HepG2 (cell line): ENCODE measurements at regions not wholly inside any gene's neighbourhood (a gene's known extent, or its start where the extent isn't known, plus 50 kb on each side); places are given as distances from the start of the nearest gene placed in this dataset.

Experiments used
- ATAC-seq: fragments of 200-7000 bp; cut with Tn5 transposase; 3 replicates; pipeline ENCODE4 v1.9.1; 2020; ENCODE audit warnings: mild to moderate bottlenecking, moderate library complexity
- BruUV-seq: library from RNA; stranded (reverse); fragments of 400-500 nt; replicated peaks from 2 replicates; lab custom pipeline; 2021; lab: Mats Ljungman, UMichigan
- CTCF ChIA-PET: fragments of 300-600 bp; formaldehyde crosslinking; extraction: SDS; loops from one replicate; lab custom pipeline; 2021; ENCODE audit warnings: low total read pairs, inconsistent platforms, low intra/inter-chr PET ratio; lab: Yijun Ruan, JAX
- POLR2A ChIA-PET: fragments of 350-600 bp; sonication (Branson Sonifier 250); formaldehyde crosslinking; loops from one replicate; lab custom pipeline; 2020; ENCODE audit warnings: antibody characterized with exemption, inconsistent platforms; lab: Yijun Ruan, JAX
- DNase-seq: peaks from one replicate; pipeline ENCODE4 v3.0.0-alpha.2; 2015; ENCODE audit warnings: low spot score
- FAIRE-seq: peaks from 3 replicates; lab custom pipeline; 2011; peaks lifted over from hg19 to GRCh38; lab: Jason Lieb, UNC
- H2AFZ ChIP-seq: one replicate; pipeline ENCODE4 v1.6.1; 2011; ENCODE audit warnings: low read length, inconsistent platforms
- H3K27ac ChIP-seq: fragments of 300-600 bp; 3 replicates; pipeline ENCODE4 v1.8.0; 2011; ENCODE audit warnings: mixed run types, mild to moderate bottlenecking, mixed read lengths, low read length, inconsistent platforms; ENCODE audit not compliant: insufficient read depth; ENCODE audit errors: extremely low read length
- H3K27me3 ChIP-seq, 2 experiments: fragments of 200-600 bp in 1 of 2; 2 replicates in 1 of 2; 3 replicates in 1 of 2; pipeline versions ENCODE4 v1.6.0 to v1.8.0; 2011; ENCODE audit warnings: low read length in 2 of 2, mild to moderate bottlenecking in 2 of 2, moderate library complexity in 2 of 2, inconsistent platforms in 1 of 2; ENCODE audit not compliant: insufficient read depth in 2 of 2, control insufficient read depth in 1 of 2
- H3K36me3 ChIP-seq, 2 experiments: fragments of 200-600 bp in 1 of 2; replicated peaks in 1 of 2; 2 replicates in 1 of 2; 3 replicates in 1 of 2; pipeline versions ENCODE4 v1.5.1 to v1.8.0; 2011; ENCODE audit warnings: low read length in 2 of 2, inconsistent platforms in 1 of 2; ENCODE audit not compliant: insufficient read depth in 2 of 2, control insufficient read depth in 1 of 2
- H3K4me1 ChIP-seq: 2 replicates; pipeline ENCODE4 v1.5.1; 2012; ENCODE audit warnings: low read length, inconsistent platforms; ENCODE audit not compliant: insufficient read depth
- H3K4me2 ChIP-seq: 2 replicates; pipeline ENCODE4 v1.6.0; 2011; ENCODE audit warnings: low read depth, low read length, inconsistent platforms
- H3K4me3 ChIP-seq, 3 experiments: fragments of 200-600 bp in 1 of 3; sonication (generic), shearing (Covaris generic) in 1 of 3; replicated peaks in 1 of 3; 2 replicates each; pipeline ENCODE4 v1.5.1; 2011 to 2016; ENCODE audit warnings: low read length in 3 of 3, inconsistent platforms in 2 of 3, low read depth in 2 of 3, mild to moderate bottlenecking in 2 of 3, control low read depth in 1 of 3, mixed read lengths in 1 of 3; ENCODE audit not compliant: insufficient read depth in 1 of 3
- H3K79me2 ChIP-seq: one replicate; pipeline ENCODE4 v1.6.1; 2011; ENCODE audit warnings: low read length, inconsistent platforms; ENCODE audit not compliant: insufficient read depth
- H3K9ac ChIP-seq: 2 replicates; pipeline ENCODE4 v1.6.0; 2011; ENCODE audit warnings: mild to moderate bottlenecking, low read depth, low read length, inconsistent platforms; ENCODE audit not compliant: insufficient read depth
- H3K9me3 ChIP-seq: 2 replicates; pipeline ENCODE4 v1.5.1; 2012; ENCODE audit warnings: mild to moderate bottlenecking, low read length
- H4K20me1 ChIP-seq: 2 replicates; pipeline ENCODE4 v1.6.0; 2011; ENCODE audit warnings: inconsistent platforms, mild to moderate bottlenecking, low read length, moderate library complexity; ENCODE audit not compliant: insufficient read depth
- ATF1 ChIP-seq: IDR thresholded peaks from 2 replicates; pipeline ENCODE4 v1.6.1; 2016; ENCODE audit warnings: mild to moderate bottlenecking, control low read depth
- BRCA1 ChIP-seq: sonication (generic); formaldehyde crosslinking; IDR thresholded peaks from 2 replicates; pipeline ENCODE4 v1.4.0; 2020; ENCODE audit warnings: missing genetic modification reagents
- CTCF ChIP-seq: sonication (generic); formaldehyde crosslinking; IDR thresholded peaks from 2 replicates; pipeline ENCODE4 v1.5.0; 2020; ENCODE audit warnings: mild to moderate bottlenecking, missing genetic modification reagents, moderate library complexity
- FLYWCH1 ChIP-seq: sonication (generic); formaldehyde crosslinking; IDR thresholded peaks from 2 replicates; pipeline ENCODE4 v1.8.1; 2023; ENCODE audit warnings: mild to moderate bottlenecking, missing genetic modification reagents
- GTF2F1 ChIP-seq: fragments of 150-350 bp; IDR thresholded peaks from 2 replicates; pipeline ENCODE4 v1.6.1; 2014; ENCODE audit warnings: low read length
- HNRNPK ChIP-seq: fragments of 200-400 bp; formaldehyde crosslinking; IDR thresholded peaks from 2 replicates; pipeline ENCODE4 v1.6.1; 2018; ENCODE audit warnings: low read length, low read depth, moderate library complexity, mild to moderate bottlenecking; ENCODE audit not compliant: poor library complexity, severe bottlenecking
- PRDM15 ChIP-seq: sonication (generic); formaldehyde crosslinking; IDR thresholded peaks from 2 replicates; pipeline ENCODE4 v1.4.0; 2020; ENCODE audit warnings: missing genetic modification reagents
- RNF219 ChIP-seq: sonication (generic); formaldehyde crosslinking; IDR thresholded peaks from 2 replicates; pipeline ENCODE4 v1.5.0; 2020; ENCODE audit warnings: mild to moderate bottlenecking, missing genetic modification reagents
- RORA ChIP-seq: sonication (generic); formaldehyde crosslinking; IDR thresholded peaks from 2 replicates; pipeline ENCODE4 v1.5.0; 2020; ENCODE audit warnings: mild to moderate bottlenecking, missing genetic modification reagents, moderate library complexity
- ZBTB7A ChIP-seq: sonication (generic); formaldehyde crosslinking; IDR thresholded peaks from 2 replicates; pipeline ENCODE4 v1.8.0; 2022; ENCODE audit warnings: mild to moderate bottlenecking, missing genetic modification reagents
- ZBTB8A ChIP-seq: sonication (generic); formaldehyde crosslinking; IDR thresholded peaks from 2 replicates; pipeline ENCODE4 v1.4.0; 2020; ENCODE audit warnings: mild to moderate bottlenecking, low read depth, missing genetic modification reagents, borderline replicate concordance
- ZEB1 ChIP-seq: IDR thresholded peaks from 2 replicates; pipeline ENCODE4 v1.6.1; 2012; ENCODE audit warnings: mild to moderate bottlenecking, low read depth, inconsistent platforms; ENCODE audit not compliant: insufficient replicate concordance
- ZNF850 ChIP-seq: sonication (generic); formaldehyde crosslinking; conservative IDR thresholded peaks from 2 replicates; pipeline ENCODE4 v1.9.0; 2021; ENCODE audit warnings: mild to moderate bottlenecking, missing genetic modification reagents
- ZSCAN25 ChIP-seq: sonication (generic); formaldehyde crosslinking; IDR thresholded peaks from 2 replicates; pipeline ENCODE4 v1.8.0; 2022; ENCODE audit warnings: mild to moderate bottlenecking, missing genetic modification reagents
- whole genome bisulfite sequencing: methylation state at CpG from one replicate; pipeline ENCODE4 v1.1.6; 2017; ENCODE audit warnings: low lambda C conversion rate; 5-methylcytosine and 5-hydroxymethylcytosine counted together
- in situ Hi-C: cut with HindIII; loops from 2 replicates; pipeline ENCODE4 v1.10.0; 2017; ENCODE audit warnings: low pct_unique_long_range_greater_than_20kb; ENCODE audit not compliant: extremely low pct_ligation_motif_present
- intact Hi-C: fragments of 100-400 bp; cut with micrococcal nuclease; formaldehyde crosslinking; loops from one replicate; pipeline ENCODE4 v1.10.0; 2022; ENCODE audit not compliant: unreplicated experiment

GRCh38 chr2:222797261-222797660 is 63.6 kb upstream of the ACSL3 start (continued):
- no peak for TF ChIP-seq ZNF850 (CRISPR knock-in tag)
- peak; percentile 48 for TF ChIP-seq HNRNPK
- TF ChIP-seq FLYWCH1 (CRISPR knock-in tag) = no peak
- peak; percentile 67 for TF ChIP-seq CTCF (CRISPR knock-in tag)
- no peak for TF ChIP-seq RORA (CRISPR knock-in tag)
- TF ChIP-seq ZBTB8A (CRISPR knock-in tag) = no peak

DNA sequence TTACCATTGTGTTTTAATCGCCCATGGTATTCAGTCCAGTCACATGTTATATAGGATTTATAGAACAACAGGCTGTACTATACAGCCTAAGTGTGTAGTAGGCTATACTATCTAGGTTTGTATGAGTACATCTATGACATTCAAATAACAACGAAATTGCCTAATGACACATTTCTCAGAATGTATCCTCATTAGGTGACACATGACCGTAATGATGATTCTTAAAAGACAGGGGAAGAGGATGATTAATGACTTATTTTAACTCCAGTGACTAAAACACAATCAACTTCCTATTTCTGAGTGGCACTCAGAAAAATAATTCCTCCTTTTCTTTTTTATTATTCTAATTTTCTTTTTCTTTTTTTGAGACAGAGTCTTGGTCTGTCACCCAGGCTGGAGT is 63.0 kb upstream of the ACSL3 start:
- Histone ChIP-seq H3K4me1 (peaks cover 80% of the 10 kb centered on the region), H3K27me3 (no peaks in the 10 kb centered on the region), H3K9ac (0 out of 2 replicates have a peak overlapping the region, but pooled peaks have one; percentile 66), H3K27ac (peak overlapping the region; percentile 96), H3K36me3 (no peaks in the 10 kb centered on the region), H3K9me3 (no peaks in the 10 kb centered on the region), H4K20me1 (no peaks in the 10 kb centered on the region), H2AFZ (no peak overlapping the region), H3K79me2 (peaks cover 13% of the 10 kb centered on the region), H3K4me2 (peak overlapping the region; percentile 80), H3K4me3 (peak overlapping the region in 1 of 3 experiments; percentile 36; a peak in 2 of 6 replicates)
- WGBS = 71% methylated on average over 3 of the region's 3 CpGs
- ChIA-PET POLR2A (interaction anchor here (0.6 to 5.0 kb wide), 15 partner anchors 9 to 125 kb away, joined by 3 to 126 read pairs (median 13); partner anchors contain the start of gene ACSL3), CTCF (interaction anchor here (1.6 to 2.4 kb wide), 4 partner anchors 45 to 107 kb away, joined by 5 to 11 read pairs (median 8); no protein-coding TSS in a partner anchor)
- FAIRE-seq (no peak), DNase-seq (no peak), ATAC-seq (no peak)
- in situ Hi-C loops (loop anchor here (5.0 kb wide), 3 partner anchors 64 to 104 kb away; partner anchors contain the start of gene ACSL3), intact Hi-C loops (loop anchor here (1.0 to 2.0 kb wide), 6 partner anchors 8 to 108 kb away; no protein-coding TSS in a partner anchor)
- BruUV-seq = no TSS peak
- TF ChIP-seq BRCA1 (CRISPR knock-in tag) = no peak
- TF ChIP-seq GTF2F1 = no peak
- no peak for TF ChIP-seq ZEB1
- TF ChIP-seq PRDM15 (CRISPR knock-in tag) = no peak
- no peak for TF ChIP-seq ZSCAN25 (CRISPR knock-in tag)
- TF ChIP-seq RNF219 (CRISPR knock-in tag) = 0 out of 2 replicates have a peak, but pooled peaks have one; percentile 42
- TF ChIP-seq ZBTB7A = no peak
- TF ChIP-seq ATF1 = no peak
